ENCODE measurements at regions not wholly inside any gene's neighbourhood (a gene's known extent, or its start where the extent isn't known, plus 50 kb on each side); places are given as distances from the start of the nearest gene placed in this dataset.

- Histone ChIP-seq H3K27ac (no peak overlapping the region), H3K4me3 (no peak overlapping the region), H3K36me3 (no peaks in the 10 kb centered on the region), H3K27me3 (no peaks in the 10 kb centered on the region), H3K4me1 (no peaks in the 10 kb centered on the region), H3K9me3 (no peaks in the 10 kb centered on the region)
- DNase-seq (ENCODE audit: low spot score in 2 of 2): no peak
- TF ChIP-seq POLR2A (IDR thresholded peaks at IDR 0.05): no peak
- no peak for TF ChIP-seq CTCF (IDR thresholded peaks at IDR 0.05)
- no peak for TF ChIP-seq POLR2AphosphoS5 (IDR thresholded peaks at IDR 0.05)
- intact Hi-C loops (cut with DNase I; ENCODE audit: low total_unique reads): no loop called here
Observed at GRCh38 chr18:993560-993959, 88.9 kb downstream of the ADCYAP1 start.

GRCh38 chr18:995629-996028, 91.0 kb downstream of the ADCYAP1 start:
- H3K4me3 ChIP-seq: no peak overlapping the region
- TF ChIP-seq POLR2AphosphoS5 (IDR thresholded peaks at IDR 0.05) (no peak), CTCF (IDR thresholded peaks at IDR 0.05) (no peak), POLR2A (IDR thresholded peaks at IDR 0.05) (no peak)
- no peaks in the 10 kb centered on the region for H3K9me3 ChIP-seq
- peak overlapping the region in 1 of 2 donors; percentile 70 for H3K27ac ChIP-seq
- H3K27me3 ChIP-seq: no peaks in the 10 kb centered on the region
- DNase-seq (ENCODE audit: low spot score in 2 of 2): peak in 1 of 2 donors; percentile 24
- no peaks in the 10 kb centered on the region for H3K4me1 ChIP-seq
- no peaks in the 10 kb centered on the region for H3K36me3 ChIP-seq
- intact Hi-C loops (cut with DNase I; ENCODE audit: low total_unique reads): no loop called here

GRCh38 chr18:997499-997898, 92.8 kb downstream of the ADCYAP1 start:
- H3K27me3 ChIP-seq: no peaks in the 10 kb centered on the region
- TF ChIP-seq CTCF (IDR thresholded peaks at IDR 0.05) (no peak), POLR2A (IDR thresholded peaks at IDR 0.05) (no peak), POLR2AphosphoS5 (IDR thresholded peaks at IDR 0.05) (no peak)
- no peak overlapping the region for H3K27ac ChIP-seq
- H3K36me3 ChIP-seq: no peaks in the 10 kb centered on the region
- intact Hi-C loops (cut with DNase I; ENCODE audit: low total_unique reads): no loop called here
- H3K4me1 ChIP-seq: no peaks in the 10 kb centered on the region
- no peak overlapping the region for H3K4me3 ChIP-seq
- no peak for DNase-seq (ENCODE audit: low spot score in 2 of 2)
- no peaks in the 10 kb centered on the region for H3K9me3 ChIP-seq

- no peaks in the 10 kb centered on the region for H3K27me3 ChIP-seq
- no peak for DNase-seq (ENCODE audit: low spot score in 2 of 2)
- H3K27ac ChIP-seq: no peak overlapping the region
- H3K4me3 ChIP-seq: no peak overlapping the region
- no peaks in the 10 kb centered on the region for H3K36me3 ChIP-seq
- H3K9me3 ChIP-seq: no peaks in the 10 kb centered on the region
- no peaks in the 10 kb centered on the region for H3K4me1 ChIP-seq
- intact Hi-C loops (cut with DNase I; ENCODE audit: low total_unique reads): no loop called here
- TF ChIP-seq CTCF (IDR thresholded peaks at IDR 0.05) (no peak), POLR2A (IDR thresholded peaks at IDR 0.05) (no peak), POLR2AphosphoS5 (IDR thresholded peaks at IDR 0.05) (no peak)
Observed at GRCh38 chr18:998936-999335, 94.3 kb downstream of the ADCYAP1 start.

GRCh38 chr18:1002653-1003178, 98.0 kb downstream of the ADCYAP1 start:
- no peaks in the 10 kb centered on the region for H3K36me3 ChIP-seq
- no peaks in the 10 kb centered on the region for H3K4me1 ChIP-seq
- no peak overlapping the region for H3K27ac ChIP-seq
- H3K4me3 ChIP-seq: no peak overlapping the region
- no peaks in the 10 kb centered on the region for H3K9me3 ChIP-seq
- TF ChIP-seq CTCF (IDR thresholded peaks at IDR 0.05): no peak
- TF ChIP-seq POLR2AphosphoS5 (IDR thresholded peaks at IDR 0.05): no peak
- no peak for TF ChIP-seq POLR2A (IDR thresholded peaks at IDR 0.05)
- H3K27me3 ChIP-seq: no peaks in the 10 kb centered on the region
- no peak for DNase-seq (ENCODE audit: low spot score in 2 of 2)
- intact Hi-C loops (cut with DNase I; ENCODE audit: low total_unique reads): no loop called here

Data from breast epithelium (tissue), 4 donors.